ENCODE measurements at regions not wholly inside any gene's neighbourhood (a gene's known extent, or its start where the extent isn't known, plus 50 kb on each side); places are given as distances from the start of the nearest gene placed in this dataset.

DNA sequence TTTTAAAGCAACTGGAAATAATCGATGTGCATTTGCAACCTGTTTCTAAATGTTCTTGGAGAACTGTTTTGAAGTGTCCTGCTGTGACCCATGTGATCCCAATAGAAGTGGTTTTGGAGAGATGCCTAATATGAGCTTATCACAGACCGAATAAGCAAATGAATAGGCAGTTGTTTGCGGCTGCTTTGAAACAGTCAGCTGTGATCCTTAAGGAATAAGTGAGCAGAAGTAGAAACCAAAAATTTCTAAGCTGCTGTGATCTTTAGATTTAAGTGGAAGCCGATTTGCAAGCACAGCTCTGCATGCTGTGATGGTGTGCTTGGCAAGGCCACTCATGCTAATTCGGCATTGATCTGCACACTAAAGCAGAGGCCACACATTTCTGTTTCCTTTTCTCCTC, 329.5 kb upstream of the DUSP10 start:
- Histone ChIP-seq H3K4me1 (ENCODE audit: insufficient read depth, low read length, poor library complexity, severe bottlenecking) (peaks cover 8% of the 10 kb centered on the region), H3K4me2 (ENCODE audit: low read depth, low read length, poor library complexity, severe bottlenecking) (no peak overlapping the region), H2AFZ (ENCODE audit: low read length) (no peak overlapping the region), H3K4me3 (ENCODE audit: low read length, poor library complexity, severe bottlenecking) (no peak overlapping the region), H3K36me3 (ENCODE audit: insufficient read depth, low read length) (no peaks in the 10 kb centered on the region), H3F3A (ENCODE audit: low read depth) (no peaks in the 10 kb centered on the region), H3K9me2 (replicated peaks; ENCODE audit: low read depth, low read length) (no peaks in the 10 kb centered on the region), H3K27me3 (ENCODE audit: insufficient read depth, low read length, poor library complexity, severe bottlenecking) (no peaks in the 10 kb centered on the region), H4K20me1 (ENCODE audit: insufficient read depth, low read length, poor library complexity, severe bottlenecking) (no peaks in the 10 kb centered on the region), H3K9me3 (ENCODE audit: insufficient read depth, low read depth, low read length) (no peaks in the 10 kb centered on the region), H3K9ac (ENCODE audit: low read depth, low read length, poor library complexity, severe bottlenecking) (no peak overlapping the region), H3K79me2 (ENCODE audit: insufficient read depth, low read length) (no peaks in the 10 kb centered on the region)
- TF ChIP-seq, protein P1, sequence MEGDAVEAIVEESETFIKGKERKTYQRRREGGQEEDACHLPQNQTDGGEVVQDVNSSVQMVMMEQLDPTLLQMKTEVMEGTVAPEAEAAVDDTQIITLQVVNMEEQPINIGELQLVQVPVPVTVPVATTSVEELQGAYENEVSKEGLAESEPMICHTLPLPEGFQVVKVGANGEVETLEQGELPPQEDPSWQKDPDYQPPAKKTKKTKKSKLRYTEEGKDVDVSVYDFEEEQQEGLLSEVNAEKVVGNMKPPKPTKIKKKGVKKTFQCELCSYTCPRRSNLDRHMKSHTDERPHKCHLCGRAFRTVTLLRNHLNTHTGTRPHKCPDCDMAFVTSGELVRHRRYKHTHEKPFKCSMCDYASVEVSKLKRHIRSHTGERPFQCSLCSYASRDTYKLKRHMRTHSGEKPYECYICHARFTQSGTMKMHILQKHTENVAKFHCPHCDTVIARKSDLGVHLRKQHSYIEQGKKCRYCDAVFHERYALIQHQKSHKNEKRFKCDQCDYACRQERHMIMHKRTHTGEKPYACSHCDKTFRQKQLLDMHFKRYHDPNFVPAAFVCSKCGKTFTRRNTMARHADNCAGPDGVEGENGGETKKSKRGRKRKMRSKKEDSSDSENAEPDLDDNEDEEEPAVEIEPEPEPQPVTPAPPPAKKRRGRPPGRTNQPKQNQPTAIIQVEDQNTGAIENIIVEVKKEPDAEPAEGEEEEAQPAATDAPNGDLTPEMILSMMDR (conservative IDR thresholded peaks at IDR 0.05; ENCODE audit: low read length): no peak
- TF ChIP-seq EZH2phosphoT487 (IDR thresholded peaks at IDR 0.05; ENCODE audit: borderline replicate concordance): no peak

- no peak overlapping the region for H2AFZ ChIP-seq (ENCODE audit: low read length)
- H3K36me3 ChIP-seq (ENCODE audit: insufficient read depth, low read length): no peaks in the 10 kb centered on the region
- peaks cover 8% of the 10 kb centered on the region for H3K4me1 ChIP-seq (ENCODE audit: insufficient read depth, low read length, poor library complexity, severe bottlenecking)
- H3K79me2 ChIP-seq (ENCODE audit: insufficient read depth, low read length): no peaks in the 10 kb centered on the region
- no peaks in the 10 kb centered on the region for H3K9me2 ChIP-seq (replicated peaks; ENCODE audit: low read depth, low read length)
- H3K4me3 ChIP-seq (ENCODE audit: low read length, poor library complexity, severe bottlenecking): no peak overlapping the region
- no peak overlapping the region for H3K9ac ChIP-seq (ENCODE audit: low read depth, low read length, poor library complexity, severe bottlenecking)
- peaks cover 15% of the 10 kb centered on the region; the same call in 1 of the 2 replicates for H3K9me3 ChIP-seq (ENCODE audit: insufficient read depth, low read depth, low read length)
- no peaks in the 10 kb centered on the region for H4K20me1 ChIP-seq (ENCODE audit: insufficient read depth, low read length, poor library complexity, severe bottlenecking)
- no peaks in the 10 kb centered on the region for H3K27me3 ChIP-seq (ENCODE audit: insufficient read depth, low read length, poor library complexity, severe bottlenecking)
- no peaks in the 10 kb centered on the region for H3F3A ChIP-seq (ENCODE audit: low read depth)
- TF ChIP-seq, protein P1 (conservative IDR thresholded peaks at IDR 0.05; ENCODE audit: low read length): no peak
- no peak for TF ChIP-seq EZH2phosphoT487 (IDR thresholded peaks at IDR 0.05; ENCODE audit: borderline replicate concordance)
- H3K4me2 ChIP-seq (ENCODE audit: low read depth, low read length, poor library complexity, severe bottlenecking): no peak overlapping the region
Measured at GRCh38 chr1:222068937-222069336, 327.0 kb upstream of the DUSP10 start.

DNA sequence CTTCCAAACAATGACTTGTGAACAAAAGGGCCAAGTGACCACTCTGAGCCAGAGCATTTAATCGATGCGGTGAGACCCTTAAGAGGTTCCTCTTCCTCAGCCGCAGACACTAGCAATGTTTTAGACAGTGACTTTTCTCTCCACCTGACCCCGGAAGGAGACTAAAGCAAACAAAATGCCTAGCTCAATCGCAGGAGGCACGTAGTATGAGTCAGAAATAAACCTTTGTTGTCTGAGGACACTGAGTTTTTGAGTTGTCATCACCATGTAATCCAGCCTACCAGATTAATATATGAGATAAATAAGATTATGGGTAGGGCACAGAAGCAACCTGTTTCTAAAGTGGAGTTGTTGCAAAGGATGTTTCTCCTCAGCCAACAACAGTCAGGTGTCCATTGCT, 326.2 kb upstream of the DUSP10 start:
- Histone ChIP-seq H3K9me3 (ENCODE audit: insufficient read depth, low read depth, low read length) (peaks cover 15% of the 10 kb centered on the region; the same call in 1 of the 2 replicates), H3F3A (ENCODE audit: low read depth) (no peaks in the 10 kb centered on the region), H3K27me3 (ENCODE audit: insufficient read depth, low read length, poor library complexity, severe bottlenecking) (no peaks in the 10 kb centered on the region), H3K79me2 (ENCODE audit: insufficient read depth, low read length) (no peaks in the 10 kb centered on the region), H3K4me1 (ENCODE audit: insufficient read depth, low read length, poor library complexity, severe bottlenecking) (peaks cover 8% of the 10 kb centered on the region), H2AFZ (ENCODE audit: low read length) (no peak overlapping the region), H4K20me1 (ENCODE audit: insufficient read depth, low read length, poor library complexity, severe bottlenecking) (no peaks in the 10 kb centered on the region), H3K4me3 (ENCODE audit: low read length, poor library complexity, severe bottlenecking) (no peak overlapping the region), H3K9ac (ENCODE audit: low read depth, low read length, poor library complexity, severe bottlenecking) (no peak overlapping the region), H3K4me2 (ENCODE audit: low read depth, low read length, poor library complexity, severe bottlenecking) (no peak overlapping the region), H3K9me2 (replicated peaks; ENCODE audit: low read depth, low read length) (no peaks in the 10 kb centered on the region), H3K36me3 (ENCODE audit: insufficient read depth, low read length) (no peaks in the 10 kb centered on the region)
- TF ChIP-seq, protein P1 (conservative IDR thresholded peaks at IDR 0.05; ENCODE audit: low read length): no peak
- TF ChIP-seq EZH2phosphoT487 (IDR thresholded peaks at IDR 0.05; ENCODE audit: borderline replicate concordance): no peak
